WTC11 (cell line): ENCODE measurements at regions not wholly inside any gene's neighbourhood (a gene's known extent, or its start where the extent isn't known, plus 50 kb on each side); places are given as distances from the start of the nearest gene placed in this dataset.

ENCODE experiments used
- ATAC-seq: fragments of 200-7000 bp; cut with Tn5 transposase; 2 replicates; pipeline ENCODE4 v1.10.0; 2021; ENCODE audit warnings: mild to moderate bottlenecking, moderate library complexity
- CTCF ChIA-PET: fragments of 300-600 bp; sonication (Branson Sonifier 250); formaldehyde crosslinking; loops from one replicate; lab custom pipeline; 2021; ENCODE audit warnings: antibody characterized with exemption; lab: Charles Lee
- POLR2A ChIA-PET: fragments of 350-600 bp; sonication (Branson Sonifier 250); formaldehyde crosslinking; loops from one replicate; lab custom pipeline; 2021; ENCODE audit warnings: antibody characterized with exemption; lab: Charles Lee
- DNase-seq: peaks from one replicate; pipeline ENCODE4 v3.0.0; 2021; ENCODE audit warnings: low spot score
- H3K27ac Mint-ChIP-seq: 2 replicates; pipeline ENCODE4 v1.8.0; 2021; ENCODE audit warnings: mixed read lengths
- H3K27me3 Mint-ChIP-seq: 2 replicates; pipeline ENCODE4 v1.8.0; 2021; ENCODE audit warnings: low read depth, mild to moderate bottlenecking, moderate library complexity, mixed read lengths
- H3K36me3 Mint-ChIP-seq: 2 replicates; pipeline ENCODE4 v1.8.0; 2021; ENCODE audit warnings: mixed read lengths
- H3K4me1 Mint-ChIP-seq: 2 replicates; pipeline ENCODE4 v1.8.0; 2022; ENCODE audit warnings: mixed read lengths
- H3K4me3 Mint-ChIP-seq: 2 replicates; pipeline ENCODE4 v1.8.0; 2021; ENCODE audit warnings: mild to moderate bottlenecking, moderate library complexity, mixed read lengths
- H3K9me3 Mint-ChIP-seq: 2 replicates; pipeline ENCODE4 v1.8.0; 2021; ENCODE audit warnings: mixed read lengths
- AR ChIP-seq: fragments of 250-450 bp; sonication (Bioruptor Pico); IDR thresholded peaks from 2 replicates; pipeline ENCODE4 v1.9.0; 2021; ENCODE audit warnings: mild to moderate bottlenecking
- ATF3 ChIP-seq: sonication (generic); formaldehyde crosslinking; conservative IDR thresholded peaks from 2 replicates; pipeline ENCODE4 v1.8.1; 2022; ENCODE audit warnings: mild to moderate bottlenecking, missing genetic modification reagents
- CDX4 ChIP-seq: fragments of 250-450 bp; sonication (Bioruptor Pico); IDR thresholded peaks from 2 replicates; pipeline ENCODE4 v1.9.0; 2021; ENCODE audit warnings: moderate library complexity, mild to moderate bottlenecking, inconsistent platforms, borderline replicate concordance
- E2F5 ChIP-seq: sonication (generic); formaldehyde crosslinking; IDR thresholded peaks from 2 replicates; pipeline ENCODE4 v1.8.1; 2022; ENCODE audit warnings: mild to moderate bottlenecking, moderate library complexity, missing genetic modification reagents
- EMX1 ChIP-seq: fragments of 250-450 bp; sonication (Bioruptor Pico); IDR thresholded peaks from 2 replicates; pipeline ENCODE4 v1.8.0; 2021; ENCODE audit warnings: mild to moderate bottlenecking
- FOXK1 ChIP-seq: sonication (generic); formaldehyde crosslinking; IDR thresholded peaks from 2 replicates; pipeline ENCODE4 v1.8.0; 2022; ENCODE audit warnings: mild to moderate bottlenecking, moderate library complexity, missing genetic modification reagents
- FOXP1 ChIP-seq: sonication (generic); formaldehyde crosslinking; IDR thresholded peaks from 2 replicates; pipeline ENCODE4 v1.8.0; 2022; ENCODE audit warnings: missing genetic modification reagents, mild to moderate bottlenecking, moderate library complexity, borderline replicate concordance
- GTF2I ChIP-seq: fragments of 250-450 bp; sonication (Bioruptor Pico); conservative IDR thresholded peaks from 2 replicates; pipeline ENCODE4 v1.4.0; 2021; ENCODE audit warnings: mild to moderate bottlenecking
- JUN ChIP-seq: sonication (generic); formaldehyde crosslinking; IDR thresholded peaks from 2 replicates; pipeline ENCODE4 v1.8.0; 2023; ENCODE audit warnings: mild to moderate bottlenecking, missing genetic modification reagents
- KAT7 ChIP-seq: sonication (generic); formaldehyde crosslinking; IDR thresholded peaks from 2 replicates; pipeline ENCODE4 v1.8.1; 2023; ENCODE audit warnings: missing genetic modification reagents, mild to moderate bottlenecking, borderline replicate concordance
- MAX ChIP-seq: sonication (generic); formaldehyde crosslinking; IDR thresholded peaks from 2 replicates; pipeline ENCODE4 v1.8.0; 2022; ENCODE audit warnings: mild to moderate bottlenecking, missing genetic modification reagents
- MLX ChIP-seq: sonication (generic); formaldehyde crosslinking; IDR thresholded peaks from 2 replicates; pipeline ENCODE4 v1.8.1; 2023; ENCODE audit warnings: mild to moderate bottlenecking, missing genetic modification reagents, moderate library complexity
- MYBL2 ChIP-seq: sonication (generic); formaldehyde crosslinking; IDR thresholded peaks from 2 replicates; pipeline ENCODE4 v1.8.1; 2023; ENCODE audit warnings: mild to moderate bottlenecking, moderate library complexity, missing genetic modification reagents
- NFE2L1 ChIP-seq: sonication (generic); formaldehyde crosslinking; IDR thresholded peaks from 2 replicates; pipeline ENCODE4 v1.8.1; 2023; ENCODE audit warnings: missing genetic modification reagents
- NR3C1 ChIP-seq: sonication (generic); formaldehyde crosslinking; conservative IDR thresholded peaks from 2 replicates; pipeline ENCODE4 v1.8.1; 2023; ENCODE audit warnings: low read depth, mild to moderate bottlenecking, missing genetic modification reagents
- RORB ChIP-seq: fragments of 250-450 bp; sonication (Bioruptor Pico); IDR thresholded peaks from 2 replicates; pipeline ENCODE4 v1.9.0; 2021; ENCODE audit warnings: mild to moderate bottlenecking
- SMAD4 ChIP-seq: sonication (generic); formaldehyde crosslinking; IDR thresholded peaks from 2 replicates; pipeline ENCODE4 v1.8.0; 2022; ENCODE audit warnings: mild to moderate bottlenecking, missing genetic modification reagents
- SOX15 ChIP-seq: fragments of 250-450 bp; sonication (Bioruptor Pico); IDR thresholded peaks from 2 replicates; pipeline ENCODE4 v1.9.0; 2021; ENCODE audit warnings: mild to moderate bottlenecking
- STAT6 ChIP-seq: sonication (generic); formaldehyde crosslinking; conservative IDR thresholded peaks from 2 replicates; pipeline ENCODE4 v1.8.1; 2023; ENCODE audit warnings: mild to moderate bottlenecking, low read depth, missing genetic modification reagents, moderate library complexity
- TCF7 ChIP-seq: sonication (generic); formaldehyde crosslinking; IDR thresholded peaks from 2 replicates; pipeline ENCODE4 v1.8.0; 2022; ENCODE audit warnings: mild to moderate bottlenecking, low read depth, missing genetic modification reagents, moderate library complexity
- TEAD4 ChIP-seq: sonication (generic); formaldehyde crosslinking; IDR thresholded peaks from 2 replicates; pipeline ENCODE4 v1.8.0; 2022; ENCODE audit warnings: mild to moderate bottlenecking, missing genetic modification reagents

- TF ChIP-seq STAT6 (CRISPR knock-in tag) (no peak), MLX (CRISPR knock-in tag) (no peak), GTF2I (CRISPR knock-in tag) (no peak), CDX4 (CRISPR knock-in tag) (no peak), SOX15 (CRISPR knock-in tag) (no peak)
Measured at GRCh38 chr3:71979175-71979574, 194.2 kb upstream of the PROK2 start (continued).

GRCh38 chr3:71978150-71978721 lies 193.3 kb upstream of the PROK2 start:
- CTCF ChIA-PET, result interaction anchor here (1.0 kb wide), 1 partner anchor 9 kb away, joined by 4 read pairs; no protein-coding TSS in a partner anchor
- H3K36me3 Mint-ChIP-seq, result no peaks in the 10 kb centered on the region
- H3K27ac Mint-ChIP-seq, result no peak overlapping the region
- peaks cover 21% of the 10 kb centered on the region for H3K4me1 Mint-ChIP-seq
- no peak overlapping the region for H3K4me3 Mint-ChIP-seq
- DNase-seq (no peak), ATAC-seq (no peak)
- POLR2A ChIA-PET, result no interaction called here
- no peak for TF ChIP-seq E2F5
- no peak for TF ChIP-seq SMAD4 (CRISPR knock-in tag)
- no peak for TF ChIP-seq FOXP1 (CRISPR knock-in tag)
- TF ChIP-seq FOXK1 (CRISPR knock-in tag), result no peak
- no peak for TF ChIP-seq JUN (CRISPR knock-in tag)
- TF ChIP-seq MYBL2 (CRISPR knock-in tag), result no peak
- no peak for TF ChIP-seq NR3C1 (CRISPR knock-in tag)
- TF ChIP-seq MAX, result no peak
- no peak for TF ChIP-seq AR (CRISPR knock-in tag)
- no peak for TF ChIP-seq MLX (CRISPR knock-in tag)
- no peak for TF ChIP-seq NFE2L1 (CRISPR knock-in tag)
- TF ChIP-seq KAT7 (CRISPR knock-in tag), result no peak
- TF ChIP-seq GTF2I (CRISPR knock-in tag), result no peak
- TF ChIP-seq ATF3, result no peak
- no peak for TF ChIP-seq RORB (CRISPR knock-in tag)
- no peak for TF ChIP-seq SOX15 (CRISPR knock-in tag)
- no peak for TF ChIP-seq TCF7 (CRISPR knock-in tag)
- no peak for TF ChIP-seq STAT6 (CRISPR knock-in tag)
- no peak for TF ChIP-seq EMX1
- no peak for TF ChIP-seq TEAD4 (CRISPR knock-in tag)
- no peaks in the 10 kb centered on the region for H3K27me3 Mint-ChIP-seq
- peaks cover 25% of the 10 kb centered on the region for H3K9me3 Mint-ChIP-seq
